Ishikawa (cell line): ENCODE measurements at regions not wholly inside any gene's neighbourhood (a gene's known extent, or its start where the extent isn't known, plus 50 kb on each side); places are given as distances from the start of the nearest gene placed in this dataset.

Source experiments
- CEBPB ChIP-seq: IDR thresholded peaks from 2 replicates; pipeline ENCODE4 v1.6.1; 2012
- CREB1 ChIP-seq: IDR thresholded peaks from 2 replicates; pipeline ENCODE4 v1.6.1; 2012; ENCODE audit warnings: low read depth
- EGR1 ChIP-seq: IDR thresholded peaks from 2 replicates; pipeline ENCODE4 v1.6.1; 2012
- EP300 ChIP-seq: IDR thresholded peaks from 2 replicates; pipeline ENCODE4 v1.6.1; 2012; ENCODE audit warnings: borderline replicate concordance
- FOXM1 ChIP-seq: IDR thresholded peaks from 2 replicates; pipeline ENCODE4 v1.6.1; 2012; ENCODE audit warnings: low read depth, borderline replicate concordance
- NFIC ChIP-seq: IDR thresholded peaks from 2 replicates; pipeline ENCODE4 v1.6.1; 2012
- RAD21 ChIP-seq: IDR thresholded peaks from 2 replicates; pipeline ENCODE4 v1.6.1; 2012; ENCODE audit warnings: low read depth
- REST ChIP-seq: IDR thresholded peaks from 2 replicates; pipeline ENCODE4 v1.6.1; 2012; ENCODE audit warnings: low read depth, mild to moderate bottlenecking
- TAF1 ChIP-seq: IDR thresholded peaks from 2 replicates; pipeline ENCODE4 v1.6.1; 2012; ENCODE audit warnings: low read depth, mild to moderate bottlenecking
- TCF12 ChIP-seq: IDR thresholded peaks from 2 replicates; pipeline ENCODE4 v1.6.1; 2012; ENCODE audit warnings: low read depth
- TEAD4 ChIP-seq: IDR thresholded peaks from 2 replicates; pipeline ENCODE4 v1.6.1; 2012
- YY1 ChIP-seq: IDR thresholded peaks from 2 replicates; pipeline ENCODE4 v1.6.1; 2012; ENCODE audit warnings: low read depth
- ZBTB7A ChIP-seq: IDR thresholded peaks from 2 replicates; pipeline ENCODE4 v1.6.1; 2012; ENCODE audit warnings: low read depth
- TF ChIP-seq, protein P1 (sequence below): IDR thresholded peaks from 2 replicates; pipeline ENCODE4 v1.6.1; 2012
- TF ChIP-seq, protein P2 (sequence below): IDR thresholded peaks from 2 replicates; pipeline ENCODE4 v1.6.1; 2012

GRCh38 chr4:128455480-128455879 lies 167.9 kb upstream of the PGRMC2 start:
- TF ChIP-seq TEAD4 = no peak
- no peak for TF ChIP-seq NFIC
- TF ChIP-seq CEBPB = no peak
- no peak for TF ChIP-seq EGR1
- no peak for TF ChIP-seq RAD21
- TF ChIP-seq TCF12 = no peak
- TF ChIP-seq, protein P1, sequence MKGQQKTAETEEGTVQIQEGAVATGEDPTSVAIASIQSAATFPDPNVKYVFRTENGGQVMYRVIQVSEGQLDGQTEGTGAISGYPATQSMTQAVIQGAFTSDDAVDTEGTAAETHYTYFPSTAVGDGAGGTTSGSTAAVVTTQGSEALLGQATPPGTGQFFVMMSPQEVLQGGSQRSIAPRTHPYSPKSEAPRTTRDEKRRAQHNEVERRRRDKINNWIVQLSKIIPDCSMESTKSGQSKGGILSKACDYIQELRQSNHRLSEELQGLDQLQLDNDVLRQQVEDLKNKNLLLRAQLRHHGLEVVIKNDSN = no peak

DNA sequence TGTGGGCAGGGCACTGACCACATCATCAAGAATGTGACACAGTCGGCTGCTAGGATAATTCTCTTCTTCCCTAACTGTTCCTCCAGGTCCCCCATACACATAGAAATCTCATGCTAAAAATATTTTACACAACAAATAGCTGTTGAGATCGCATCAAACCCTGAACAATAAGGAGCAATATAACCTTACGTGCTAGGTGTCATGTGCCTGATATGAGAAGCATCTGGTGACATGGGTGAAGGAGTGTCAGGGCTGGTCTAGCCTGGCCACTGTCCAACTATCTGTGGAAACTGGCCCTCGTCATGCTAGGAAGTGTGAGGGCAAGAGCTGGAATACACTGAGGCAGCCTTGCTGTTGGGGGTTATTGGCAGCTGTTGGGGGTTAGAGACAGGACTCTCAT lies 167.3 kb upstream of the PGRMC2 start:
- TF ChIP-seq, protein P2, sequence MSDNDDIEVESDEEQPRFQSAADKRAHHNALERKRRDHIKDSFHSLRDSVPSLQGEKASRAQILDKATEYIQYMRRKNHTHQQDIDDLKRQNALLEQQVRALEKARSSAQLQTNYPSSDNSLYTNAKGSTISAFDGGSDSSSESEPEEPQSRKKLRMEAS = no peak
- TF ChIP-seq FOXM1 (no peak), ZBTB7A (no peak), REST (no peak)

- peak; percentile 91 for TF ChIP-seq CEBPB
- TF ChIP-seq RAD21 = peak; percentile 83
- no peak for TF ChIP-seq YY1
Measured at GRCh38 chr4:128454281-128454871, 166.8 kb upstream of the PGRMC2 start.

DNA sequence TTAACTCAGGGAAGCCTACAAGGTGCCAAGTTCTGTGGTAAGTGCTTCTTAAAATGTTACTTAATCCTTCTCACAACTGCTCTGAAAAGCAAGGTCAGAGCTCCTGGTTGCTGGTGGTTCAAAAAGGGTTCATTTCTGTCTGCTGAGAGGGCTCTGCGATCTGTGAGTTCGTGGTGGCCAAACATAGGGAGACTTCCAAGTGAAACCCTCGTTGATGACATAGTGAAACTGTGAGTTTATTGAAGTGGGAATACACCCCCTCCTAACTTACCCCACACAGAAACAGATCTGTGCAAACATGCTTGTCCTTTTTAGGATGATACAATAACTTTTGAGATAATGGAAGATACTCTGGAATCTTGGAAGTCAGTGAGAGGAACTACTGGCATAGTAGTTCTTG lies 164.8 kb upstream of the PGRMC2 start:
- no peak for TF ChIP-seq REST
- TF ChIP-seq, protein P2 = no peak
- TF ChIP-seq EGR1 = no peak
- TF ChIP-seq TAF1 = no peak
- no peak for TF ChIP-seq TEAD4
- no peak for TF ChIP-seq TCF12
- no peak for TF ChIP-seq NFIC
- no peak for TF ChIP-seq RAD21
- TF ChIP-seq, protein P1 = no peak
- no peak for TF ChIP-seq YY1
- TF ChIP-seq EP300 = no peak
- no peak for TF ChIP-seq CREB1
- TF ChIP-seq FOXM1 = no peak
- TF ChIP-seq CEBPB = no peak

GRCh38 chr4:128451270-128451905 lies 163.8 kb upstream of the PGRMC2 start:
- TF ChIP-seq RAD21 = no peak
- TF ChIP-seq CEBPB = no peak
- TF ChIP-seq NFIC = no peak
- TF ChIP-seq, protein P2 = no peak
- no peak for TF ChIP-seq FOXM1
- no peak for TF ChIP-seq REST
- TF ChIP-seq TCF12 = no peak
- TF ChIP-seq YY1 = no peak
- no peak for TF ChIP-seq EP300
